ENCODE measurements at regions not wholly inside any gene's neighbourhood (a gene's known extent, or its start where the extent isn't known, plus 50 kb on each side); places are given as distances from the start of the nearest gene placed in this dataset.

DNA sequence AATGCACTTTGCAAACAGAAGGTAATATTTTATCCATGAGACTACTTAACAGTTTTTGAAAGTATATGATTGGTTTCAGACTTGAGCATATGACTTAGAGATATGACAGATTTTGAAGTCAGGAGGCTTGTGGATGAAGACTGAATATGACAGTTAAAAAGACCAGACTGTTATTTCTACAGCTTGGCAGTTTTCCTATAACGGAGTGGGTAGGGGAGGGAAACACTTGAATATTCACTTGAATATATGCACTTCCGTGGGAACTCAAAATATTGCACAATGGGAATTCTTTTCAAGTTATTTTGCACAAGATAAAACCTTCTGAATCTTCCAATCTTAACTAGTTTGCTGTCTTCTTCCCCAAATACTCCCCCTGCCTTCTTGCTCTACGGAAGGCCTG lies 64.6 kb upstream of the ACKR3 start:
- TF ChIP-seq, protein P1, sequence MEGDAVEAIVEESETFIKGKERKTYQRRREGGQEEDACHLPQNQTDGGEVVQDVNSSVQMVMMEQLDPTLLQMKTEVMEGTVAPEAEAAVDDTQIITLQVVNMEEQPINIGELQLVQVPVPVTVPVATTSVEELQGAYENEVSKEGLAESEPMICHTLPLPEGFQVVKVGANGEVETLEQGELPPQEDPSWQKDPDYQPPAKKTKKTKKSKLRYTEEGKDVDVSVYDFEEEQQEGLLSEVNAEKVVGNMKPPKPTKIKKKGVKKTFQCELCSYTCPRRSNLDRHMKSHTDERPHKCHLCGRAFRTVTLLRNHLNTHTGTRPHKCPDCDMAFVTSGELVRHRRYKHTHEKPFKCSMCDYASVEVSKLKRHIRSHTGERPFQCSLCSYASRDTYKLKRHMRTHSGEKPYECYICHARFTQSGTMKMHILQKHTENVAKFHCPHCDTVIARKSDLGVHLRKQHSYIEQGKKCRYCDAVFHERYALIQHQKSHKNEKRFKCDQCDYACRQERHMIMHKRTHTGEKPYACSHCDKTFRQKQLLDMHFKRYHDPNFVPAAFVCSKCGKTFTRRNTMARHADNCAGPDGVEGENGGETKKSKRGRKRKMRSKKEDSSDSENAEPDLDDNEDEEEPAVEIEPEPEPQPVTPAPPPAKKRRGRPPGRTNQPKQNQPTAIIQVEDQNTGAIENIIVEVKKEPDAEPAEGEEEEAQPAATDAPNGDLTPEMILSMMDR (IDR thresholded peaks at IDR 0.05; ENCODE audit: insufficient read depth, low read length), result no peak
- no peak for TF ChIP-seq POLR2AphosphoS5 (IDR thresholded peaks at IDR 0.05; ENCODE audit: low read depth)
- TF ChIP-seq, protein P2, sequence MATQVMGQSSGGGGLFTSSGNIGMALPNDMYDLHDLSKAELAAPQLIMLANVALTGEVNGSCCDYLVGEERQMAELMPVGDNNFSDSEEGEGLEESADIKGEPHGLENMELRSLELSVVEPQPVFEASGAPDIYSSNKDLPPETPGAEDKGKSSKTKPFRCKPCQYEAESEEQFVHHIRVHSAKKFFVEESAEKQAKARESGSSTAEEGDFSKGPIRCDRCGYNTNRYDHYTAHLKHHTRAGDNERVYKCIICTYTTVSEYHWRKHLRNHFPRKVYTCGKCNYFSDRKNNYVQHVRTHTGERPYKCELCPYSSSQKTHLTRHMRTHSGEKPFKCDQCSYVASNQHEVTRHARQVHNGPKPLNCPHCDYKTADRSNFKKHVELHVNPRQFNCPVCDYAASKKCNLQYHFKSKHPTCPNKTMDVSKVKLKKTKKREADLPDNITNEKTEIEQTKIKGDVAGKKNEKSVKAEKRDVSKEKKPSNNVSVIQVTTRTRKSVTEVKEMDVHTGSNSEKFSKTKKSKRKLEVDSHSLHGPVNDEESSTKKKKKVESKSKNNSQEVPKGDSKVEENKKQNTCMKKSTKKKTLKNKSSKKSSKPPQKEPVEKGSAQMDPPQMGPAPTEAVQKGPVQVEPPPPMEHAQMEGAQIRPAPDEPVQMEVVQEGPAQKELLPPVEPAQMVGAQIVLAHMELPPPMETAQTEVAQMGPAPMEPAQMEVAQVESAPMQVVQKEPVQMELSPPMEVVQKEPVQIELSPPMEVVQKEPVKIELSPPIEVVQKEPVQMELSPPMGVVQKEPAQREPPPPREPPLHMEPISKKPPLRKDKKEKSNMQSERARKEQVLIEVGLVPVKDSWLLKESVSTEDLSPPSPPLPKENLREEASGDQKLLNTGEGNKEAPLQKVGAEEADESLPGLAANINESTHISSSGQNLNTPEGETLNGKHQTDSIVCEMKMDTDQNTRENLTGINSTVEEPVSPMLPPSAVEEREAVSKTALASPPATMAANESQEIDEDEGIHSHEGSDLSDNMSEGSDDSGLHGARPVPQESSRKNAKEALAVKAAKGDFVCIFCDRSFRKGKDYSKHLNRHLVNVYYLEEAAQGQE (IDR thresholded peaks at IDR 0.05; ENCODE audit: insufficient replicate concordance, low read depth), result no peak
- no peak for TF ChIP-seq GABPA (IDR thresholded peaks at IDR 0.05; ENCODE audit: low read depth)
- no peak for TF ChIP-seq SPI1 (IDR thresholded peaks at IDR 0.05; ENCODE audit: borderline replicate concordance, low read depth)

Measured in HL-60 (cell line).